NCI-H82 treated with DMSO at 0.1 percent for 48 hours (cell line): ENCODE measurements at regions not wholly inside any gene's neighbourhood (a gene's known extent, or its start where the extent isn't known, plus 50 kb on each side); places are given as distances from the start of the nearest gene placed in this dataset.
"Not testable (repeated sequence)": the region's sequence is repeated elsewhere in the genome, so short reads cannot be mapped to it uniquely, and the experiment has no call there.

ENCODE experiments used
- DNase-seq: peaks from one replicate; lab custom pipeline; 2025; ENCODE audit not compliant: unreplicated experiment; lab: John Stamatoyannopoulos, UW

- DNase-seq: no peak
Observed at GRCh38 chr1:81179242-81179641, 621.5 kb upstream of the ADGRL2 start.

- DNase-seq: not testable (repeated sequence)
Observed at GRCh38 chr1:81178431-81179093, 622.2 kb upstream of the ADGRL2 start.

- DNase-seq: no peak
Observed at GRCh38 chr1:81174811-81175476, 625.8 kb upstream of the ADGRL2 start.

- DNase-seq: peak; percentile 24
Observed at GRCh38 chr1:81174052-81174451, 626.7 kb upstream of the ADGRL2 start.

GRCh38 chr1:81172483-81172882 lies 628.3 kb upstream of the ADGRL2 start:
- no peak for DNase-seq

- no peak for DNase-seq
Observed at GRCh38 chr1:81170721-81171120, 630.0 kb upstream of the ADGRL2 start.

GRCh38 chr1:81165963-81166362 lies 634.8 kb upstream of the ADGRL2 start:
- DNase-seq: no peak

- DNase-seq: no peak
Observed at GRCh38 chr1:81160696-81161095, 640.0 kb upstream of the ADGRL2 start.

- DNase-seq: peak; percentile 12
Observed at GRCh38 chr1:81158592-81158991, 642.1 kb upstream of the ADGRL2 start.

- no peak for DNase-seq
Observed at GRCh38 chr1:81157686-81158085, 643.0 kb upstream of the ADGRL2 start.

- DNase-seq: no peak
Observed at GRCh38 chr1:81156887-81157286, 643.8 kb upstream of the ADGRL2 start.

GRCh38 chr1:81155131-81155530 lies 645.6 kb upstream of the ADGRL2 start:
- DNase-seq: no peak

GRCh38 chr1:81151206-81151605 lies 649.5 kb upstream of the ADGRL2 start:
- no peak for DNase-seq

GRCh38 chr1:81149649-81150325 lies 650.9 kb upstream of the ADGRL2 start:
- no peak for DNase-seq

- no peak for DNase-seq
Observed at GRCh38 chr1:81144240-81144825, 656.4 kb upstream of the ADGRL2 start.

- DNase-seq: no peak
Observed at GRCh38 chr1:81142099-81142826, 658.5 kb upstream of the ADGRL2 start.

- no peak for DNase-seq
Observed at GRCh38 chr1:81135524-81135923, 665.2 kb upstream of the ADGRL2 start.

- no peak for DNase-seq
Observed at GRCh38 chr1:81129776-81130175, 671.0 kb upstream of the ADGRL2 start.

- DNase-seq: no peak
Observed at GRCh38 chr1:81129366-81129765, 671.4 kb upstream of the ADGRL2 start.

GRCh38 chr1:81128079-81128478 lies 672.7 kb upstream of the ADGRL2 start:
- no peak for DNase-seq

GRCh38 chr1:81126989-81127581 lies 673.6 kb upstream of the ADGRL2 start:
- DNase-seq: peak; percentile 94
